GM19467 (cell line): ENCODE measurements at regions not wholly inside any gene's neighbourhood (a gene's known extent, or its start where the extent isn't known, plus 50 kb on each side); places are given as distances from the start of the nearest gene placed in this dataset.

Experiments used
- ATAC-seq: cut with Tn5 transposase; IDR thresholded peaks from one replicate; pipeline ENCODE4 v1.9.1; 2021; ENCODE audit warnings: mild to moderate bottlenecking, moderate library complexity; ENCODE audit not compliant: unreplicated experiment

DNA sequence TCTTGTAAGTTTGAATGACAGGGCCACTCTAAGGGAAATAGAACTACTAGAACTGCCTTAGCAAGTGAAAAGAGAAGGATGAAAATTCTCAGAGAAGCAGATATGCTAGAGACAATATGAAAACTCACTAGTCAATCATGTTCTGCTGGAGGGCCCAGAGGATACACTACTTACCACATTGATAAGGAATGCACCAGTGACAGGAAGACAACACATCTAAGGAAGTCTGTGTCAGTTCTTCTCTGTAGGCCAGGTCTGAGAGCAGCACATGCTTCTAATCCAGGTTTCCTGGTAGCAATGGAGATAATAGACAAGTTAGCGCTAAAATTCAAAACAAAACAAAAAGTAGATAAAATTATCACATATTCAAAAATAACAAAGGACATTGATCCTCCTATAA is 235.2 kb upstream of the AKR1E2 start:
- ATAC-seq: no peak

DNA sequence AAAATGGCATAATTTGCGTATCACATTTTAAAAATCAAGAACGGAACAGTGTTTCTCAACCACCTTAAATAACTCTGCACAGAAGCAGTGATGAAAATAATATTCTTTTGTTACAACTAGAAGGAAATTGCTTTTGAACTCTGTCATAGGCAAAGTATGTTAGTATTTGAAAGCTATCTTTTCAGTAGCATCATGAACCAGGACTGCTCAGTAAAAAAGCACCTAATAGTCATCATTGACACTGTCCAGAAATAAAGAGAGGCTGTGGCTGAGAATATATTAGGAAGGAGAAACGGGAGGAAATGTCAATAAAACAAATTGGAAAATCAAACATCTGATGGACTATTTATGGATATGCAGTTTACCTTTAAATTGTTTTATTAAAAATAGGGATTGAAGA is 237.2 kb upstream of the AKR1E2 start:
- no peak for ATAC-seq

DNA sequence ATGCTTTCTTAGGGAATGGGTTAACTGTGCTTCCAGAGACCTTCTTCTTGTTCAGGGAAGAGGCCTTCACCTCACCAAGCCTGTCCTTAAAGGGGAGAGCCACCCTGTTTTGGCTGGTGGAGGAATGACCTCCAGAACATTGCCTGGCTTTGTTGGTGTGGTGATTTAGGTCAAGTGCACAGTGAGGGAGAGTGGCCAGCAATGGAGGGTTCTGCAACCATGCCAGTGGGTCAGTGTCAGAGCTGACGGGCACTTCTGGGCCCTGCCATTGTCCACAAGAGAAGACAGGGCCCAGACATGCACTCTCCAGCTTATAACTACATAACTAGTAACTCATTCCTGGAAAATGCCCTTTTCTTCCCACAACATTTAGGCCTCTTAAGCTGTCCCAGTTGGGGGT is 238.5 kb upstream of the AKR1E2 start:
- no peak for ATAC-seq

DNA sequence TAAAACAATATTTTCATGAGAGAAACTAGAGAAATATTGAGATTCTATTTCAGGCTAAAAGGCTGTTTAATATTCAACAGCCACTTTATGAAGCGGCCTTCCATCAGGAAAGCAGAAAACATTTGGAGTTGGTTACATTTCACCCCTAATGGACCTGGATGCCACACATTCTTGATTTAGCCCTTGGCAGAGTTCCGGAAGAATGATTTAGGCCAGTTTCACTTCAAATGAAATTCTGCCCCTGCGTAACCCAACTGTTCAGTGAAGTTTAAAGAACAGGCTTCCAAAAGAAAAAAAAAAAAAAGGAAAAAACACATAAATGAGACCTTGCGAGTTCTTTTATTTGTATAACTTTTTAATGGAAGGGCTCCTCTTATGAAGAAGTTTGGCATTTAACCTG is 239.2 kb upstream of the AKR1E2 start:
- no peak for ATAC-seq

DNA sequence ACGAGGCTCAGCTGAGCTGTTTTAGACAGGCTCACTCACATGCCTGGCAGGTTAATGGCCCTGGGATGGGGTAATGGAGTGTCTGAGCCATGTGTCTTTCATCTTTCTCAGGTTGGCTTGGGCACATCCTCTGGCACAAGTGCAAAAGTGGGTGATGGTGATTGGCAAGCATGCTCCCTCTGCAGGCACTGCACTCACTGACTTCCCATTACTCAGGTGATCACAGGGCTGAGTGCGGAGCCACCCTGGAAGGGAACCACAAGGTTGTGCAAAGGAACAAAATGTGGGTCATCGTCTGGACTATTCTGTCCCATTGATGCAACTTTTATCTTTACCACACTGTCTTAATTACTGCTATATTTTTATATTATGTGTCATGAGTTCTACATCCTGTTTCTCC is 244.1 kb upstream of the AKR1E2 start:
- ATAC-seq: no peak

DNA sequence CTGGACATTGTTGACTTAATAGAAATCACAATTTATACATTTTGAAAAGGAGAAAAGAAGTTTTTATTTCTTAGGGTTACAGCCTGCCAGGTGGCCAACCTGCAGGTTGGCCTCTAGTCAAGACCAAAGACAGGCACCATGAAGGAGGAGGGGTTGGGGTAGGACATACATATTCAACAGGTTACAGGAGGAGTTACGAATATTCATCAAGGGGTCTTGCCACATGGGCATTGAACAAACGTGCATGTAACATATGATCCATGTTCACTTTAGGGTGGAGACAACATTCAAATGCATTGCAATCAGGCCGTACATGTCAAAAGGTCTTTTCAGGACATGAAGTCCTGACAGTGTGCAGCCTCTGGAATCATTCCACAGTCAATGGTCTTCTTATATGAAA is 246.2 kb upstream of the AKR1E2 start:
- ATAC-seq: no peak

DNA sequence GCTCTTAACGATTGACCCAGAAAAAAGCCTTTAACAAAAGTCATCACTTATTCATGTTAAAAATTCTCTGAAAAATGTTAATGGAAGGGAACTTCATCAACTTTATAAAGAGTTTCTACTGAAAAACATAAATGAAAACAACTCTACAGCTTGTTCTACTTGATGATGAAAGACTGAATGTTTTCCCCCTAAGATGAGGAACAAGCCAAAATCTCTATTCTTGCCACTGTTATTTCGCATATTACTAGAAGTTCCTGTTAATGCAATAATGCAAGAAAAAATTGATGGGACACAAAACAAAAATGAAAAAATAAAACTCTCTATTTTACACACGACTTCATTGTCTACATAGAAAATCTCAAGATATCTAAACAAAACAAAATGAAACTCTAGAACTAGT is 249.8 kb upstream of the AKR1E2 start:
- no peak for ATAC-seq

DNA sequence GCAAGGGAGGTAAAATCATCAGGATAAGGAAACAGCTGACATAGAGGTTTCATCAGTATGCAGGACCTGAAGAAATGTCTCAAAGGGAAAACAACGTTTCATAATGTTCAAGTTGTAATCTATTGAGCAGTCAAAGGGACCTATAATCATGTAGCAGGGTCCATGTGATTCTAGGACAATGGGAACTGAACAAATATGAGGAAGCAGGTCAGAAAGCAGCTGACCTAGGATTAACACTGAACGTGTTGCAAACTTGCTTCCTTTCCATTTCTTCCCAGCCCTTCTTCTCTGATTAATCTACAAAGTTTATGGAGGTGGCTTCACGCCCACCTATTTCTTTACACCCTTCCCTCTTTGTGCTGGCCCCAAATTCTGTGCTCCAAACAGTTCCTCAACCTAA is 256.9 kb upstream of the AKR1E2 start:
- ATAC-seq: no peak

DNA sequence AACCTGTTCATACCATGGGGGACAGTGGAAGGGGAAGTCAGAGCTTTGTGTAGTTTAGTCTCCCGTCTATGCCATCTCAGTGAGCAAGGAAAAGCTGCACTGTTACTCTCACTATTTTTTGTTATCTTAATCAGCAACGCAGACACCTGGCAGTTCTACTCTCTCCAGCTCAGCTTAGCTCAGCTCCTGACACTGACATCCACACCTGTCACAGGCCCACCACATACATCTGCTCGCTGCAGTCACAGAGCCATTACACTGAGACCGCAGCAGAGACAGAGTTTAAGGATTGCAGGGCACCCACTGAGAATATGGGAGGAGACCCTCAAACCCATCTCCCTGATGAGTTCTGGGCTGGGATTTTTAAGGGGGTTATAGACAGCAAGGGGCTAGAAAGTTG is 257.3 kb upstream of the AKR1E2 start:
- ATAC-seq: no peak

DNA sequence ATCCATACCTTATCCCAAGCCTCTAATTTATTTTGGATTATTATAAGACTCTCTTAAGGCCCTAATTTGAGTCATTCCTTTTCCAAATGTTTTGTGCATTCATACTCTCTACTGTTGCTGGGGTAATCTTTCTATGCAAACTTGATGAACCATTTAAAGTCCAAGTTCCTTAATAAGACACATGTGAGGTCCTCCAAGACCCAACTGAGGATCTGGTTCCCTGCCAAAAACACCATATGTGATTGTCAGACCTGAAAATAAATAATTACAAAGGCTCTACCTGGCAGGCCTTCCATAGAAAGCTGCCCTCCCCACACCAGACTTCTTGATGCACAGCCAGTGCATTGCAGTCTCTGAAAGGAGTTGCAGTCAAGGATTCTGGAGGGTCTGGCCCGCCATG is 257.9 kb upstream of the AKR1E2 start:
- no peak for ATAC-seq

DNA sequence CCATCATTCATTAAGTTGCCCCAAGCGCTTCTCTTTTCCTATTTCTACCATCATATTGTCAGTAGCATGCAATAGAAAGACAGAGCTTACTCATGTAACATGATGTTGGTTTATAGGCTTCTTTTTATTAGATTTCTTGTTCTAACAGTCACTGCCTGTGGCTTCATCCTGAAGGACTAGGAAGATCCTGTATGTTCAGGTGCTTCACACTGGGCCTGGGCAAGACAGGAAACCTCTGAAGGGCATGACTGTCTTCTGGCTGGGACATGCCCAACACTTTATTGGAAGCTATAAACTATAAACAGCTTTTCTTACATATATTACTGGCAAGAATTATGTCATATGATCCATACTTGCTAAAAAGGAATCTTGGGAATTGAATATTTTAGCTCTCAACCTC is 258.4 kb upstream of the AKR1E2 start:
- no peak for ATAC-seq

DNA sequence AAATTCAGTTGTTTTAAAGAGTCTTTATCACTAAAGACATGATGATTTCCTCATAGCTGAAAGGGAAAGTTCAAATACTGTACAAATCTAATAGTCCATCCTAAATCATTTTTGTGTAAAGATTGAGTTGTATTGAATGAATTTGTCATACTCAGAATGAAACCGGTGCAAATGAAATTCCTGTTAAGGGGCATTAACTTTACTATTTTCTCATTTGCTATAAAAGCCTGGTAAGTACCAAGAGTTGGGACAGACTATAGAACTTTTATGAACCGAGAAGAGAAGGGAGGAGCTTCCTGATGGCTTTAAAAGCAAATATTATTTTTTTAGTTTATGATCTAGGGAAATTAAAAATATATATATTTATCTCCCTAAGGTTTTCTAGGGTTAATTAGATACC is 260.0 kb upstream of the AKR1E2 start:
- no peak for ATAC-seq

DNA sequence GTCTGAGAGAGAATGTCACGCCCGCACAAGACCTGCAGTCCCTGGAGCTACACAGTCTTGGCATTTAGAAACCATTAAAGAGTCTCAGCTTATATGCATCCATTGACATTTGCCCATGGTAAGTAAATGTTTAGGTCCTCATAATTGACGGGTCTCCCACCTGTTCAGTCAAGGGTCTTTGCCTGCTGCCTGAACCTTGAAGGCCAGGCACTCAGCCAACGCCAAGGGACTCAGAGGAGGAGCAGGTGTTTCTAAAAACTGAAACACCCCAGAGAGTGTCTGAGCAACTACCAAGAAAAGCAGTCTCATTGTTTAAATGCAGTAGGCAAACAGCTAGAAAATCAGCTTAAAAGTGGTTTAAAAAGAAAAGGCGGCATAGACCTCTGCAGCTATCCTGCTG is 264.7 kb upstream of the AKR1E2 start:
- no peak for ATAC-seq

DNA sequence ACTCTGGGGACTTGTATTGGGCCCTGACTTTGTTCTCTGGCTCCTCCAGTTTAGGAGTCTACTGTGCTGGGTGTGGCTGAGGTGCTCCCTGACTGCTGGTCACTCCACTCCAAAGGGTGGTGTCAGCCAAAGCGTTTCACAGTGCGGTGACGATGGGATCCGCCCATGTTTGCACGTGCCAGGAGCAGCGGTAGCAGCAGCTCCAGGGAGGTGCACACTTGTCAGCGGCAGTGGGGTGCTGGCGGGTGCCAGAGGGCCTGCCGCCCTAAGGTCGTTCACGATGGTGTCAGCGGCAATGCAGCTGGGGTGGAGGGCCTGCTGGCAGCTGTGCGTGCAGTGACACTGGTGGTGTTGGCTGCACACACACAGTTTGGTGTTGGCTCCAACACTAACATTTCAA is 268.5 kb upstream of the AKR1E2 start:
- no peak for ATAC-seq

DNA sequence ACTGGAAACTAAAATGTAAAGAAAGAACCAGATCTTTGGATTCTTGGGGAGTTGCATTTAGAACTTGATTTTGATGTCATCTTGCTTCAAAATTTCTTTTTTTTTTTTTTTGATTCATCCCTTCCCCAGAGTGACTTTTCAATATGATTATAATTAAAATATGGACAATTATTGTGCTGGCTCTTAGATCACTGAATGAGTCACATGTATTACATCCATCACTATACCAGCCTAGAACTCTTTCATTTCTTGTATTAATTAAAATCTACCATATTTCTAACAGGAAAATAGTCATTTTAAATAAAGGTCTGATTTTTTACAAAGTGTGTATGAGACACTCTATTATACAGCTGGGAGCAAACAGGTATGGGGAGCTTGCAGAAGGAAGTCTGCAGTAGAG is 269.5 kb upstream of the AKR1E2 start:
- no peak for ATAC-seq

DNA sequence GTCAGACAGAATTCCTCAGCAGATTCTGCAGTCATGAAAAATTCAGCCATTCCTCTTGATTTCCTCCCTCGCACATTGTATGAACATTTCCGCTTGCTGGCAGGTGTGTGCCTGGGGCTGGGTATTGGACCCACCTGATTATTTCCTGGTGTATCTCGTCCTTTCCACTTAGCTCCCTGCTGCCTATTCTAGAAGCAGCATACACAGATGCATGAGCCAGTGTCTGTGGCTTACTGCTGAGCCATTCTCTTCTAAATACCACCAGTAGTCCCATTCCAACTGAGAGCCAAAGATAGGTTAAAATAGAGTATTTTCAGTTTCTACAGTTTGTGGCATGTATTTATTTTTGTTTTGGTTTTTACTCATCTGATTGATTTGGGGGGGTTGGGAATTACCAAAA is 270.1 kb upstream of the AKR1E2 start:
- ATAC-seq: no peak

DNA sequence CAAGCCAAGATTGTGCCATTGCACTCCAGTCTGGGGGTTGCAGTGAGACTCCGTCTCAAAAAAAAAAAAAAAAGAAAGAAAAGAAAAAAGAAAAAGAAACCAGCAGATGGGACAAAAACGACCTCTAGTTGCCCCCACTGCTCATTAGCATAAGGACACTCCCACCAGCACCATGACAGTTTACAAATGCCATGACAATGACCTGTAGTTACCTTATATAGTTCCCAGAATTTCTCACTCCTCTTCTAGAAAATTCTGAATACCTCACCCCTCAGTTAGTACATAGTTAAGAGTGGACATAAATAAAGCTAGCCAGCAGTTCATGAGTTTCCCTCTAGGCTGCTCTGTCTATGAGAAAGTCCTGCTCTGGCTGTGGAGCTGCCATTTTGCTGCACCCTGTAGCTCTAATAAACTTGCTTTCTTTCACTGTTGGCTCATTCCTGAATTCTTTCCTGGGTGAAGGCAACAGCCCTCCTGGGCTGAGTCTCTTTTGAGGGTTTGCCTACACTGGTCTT is 276.8 kb upstream of the AKR1E2 start:
- ATAC-seq: no peak

DNA sequence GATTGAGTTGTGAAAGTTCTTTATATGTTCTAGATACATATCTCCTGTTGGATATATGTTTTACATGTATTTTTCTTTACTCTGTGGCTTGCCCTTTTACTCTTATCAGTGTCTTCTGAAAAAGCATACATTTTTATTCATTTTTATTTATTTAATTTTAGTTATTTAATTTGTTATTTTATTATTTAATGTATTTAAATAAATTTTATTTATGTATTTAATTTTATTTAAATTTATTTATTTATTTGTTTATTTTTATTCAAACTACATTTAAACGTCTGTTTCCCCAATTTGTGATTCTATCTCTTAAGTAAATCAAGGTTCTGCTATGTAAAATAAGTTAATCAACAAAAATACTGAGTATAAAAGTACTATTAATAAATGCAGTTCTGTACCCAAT is 279.1 kb upstream of the AKR1E2 start:
- ATAC-seq: no peak

DNA sequence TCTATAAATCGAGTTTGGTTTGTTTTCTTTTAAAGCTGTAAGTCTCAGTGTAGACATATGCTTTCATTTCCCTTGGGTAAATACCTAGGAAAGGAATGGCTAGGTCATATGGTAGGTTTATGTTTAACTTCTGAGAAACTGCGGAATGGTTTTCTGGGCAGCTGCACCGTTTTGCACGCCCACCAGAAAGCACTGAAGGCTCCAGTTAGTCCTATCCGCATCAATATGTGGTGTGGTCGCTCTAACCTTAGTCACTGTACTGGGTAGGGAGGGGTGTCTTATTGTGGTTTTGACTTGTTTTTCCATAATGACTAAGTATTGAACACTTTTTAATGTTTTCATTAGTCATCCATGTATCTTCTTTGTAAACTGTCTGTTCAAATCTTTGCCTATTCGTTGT is 279.5 kb upstream of the AKR1E2 start:
- no peak for ATAC-seq

DNA sequence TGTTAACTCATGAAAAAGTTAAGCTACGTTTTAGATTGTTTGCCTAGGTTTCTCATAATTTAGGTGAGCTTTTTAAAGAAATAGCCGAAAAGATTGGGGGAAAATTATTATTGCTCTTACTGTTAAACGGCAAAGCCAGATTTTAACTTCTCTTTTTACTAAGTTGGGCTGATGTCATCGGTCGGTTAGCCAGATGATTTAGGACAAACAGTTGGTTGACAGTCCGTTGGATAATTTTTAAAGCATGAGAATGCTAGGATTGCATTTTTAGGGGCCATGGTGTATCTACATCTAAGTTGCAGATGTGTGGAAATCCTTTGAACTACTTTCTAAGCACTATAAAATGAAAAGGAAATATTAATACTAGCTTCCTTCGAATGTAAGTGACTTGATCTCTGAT is 280.9 kb upstream of the AKR1E2 start:
- no peak for ATAC-seq

DNA sequence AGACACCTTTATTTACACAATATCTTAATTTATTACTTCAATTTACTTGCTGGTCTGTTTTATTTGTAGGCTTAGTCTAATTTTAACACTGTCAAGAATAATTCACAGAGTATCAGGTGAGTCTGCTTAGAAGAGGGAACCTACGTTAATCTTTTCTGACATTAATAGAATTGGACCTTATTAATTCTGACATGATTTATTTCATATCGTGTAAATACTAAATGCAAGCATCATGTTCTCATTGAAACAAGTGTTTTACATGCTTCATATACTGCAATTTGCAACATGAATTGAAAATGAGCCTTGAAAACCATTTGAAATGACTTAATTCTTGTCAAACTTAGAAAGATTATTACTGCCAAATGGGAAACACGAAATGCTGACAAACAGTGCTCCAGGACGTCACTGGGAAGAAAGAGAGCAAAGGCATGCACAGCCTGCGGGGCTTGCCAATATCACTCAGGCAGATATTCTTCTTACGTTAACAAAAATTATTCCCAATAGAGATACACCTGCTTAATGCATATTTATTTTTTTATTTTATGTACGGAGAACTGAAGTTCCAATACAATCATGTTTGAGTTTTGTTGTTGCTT is 282.0 kb upstream of the AKR1E2 start:
- ATAC-seq: no peak

DNA sequence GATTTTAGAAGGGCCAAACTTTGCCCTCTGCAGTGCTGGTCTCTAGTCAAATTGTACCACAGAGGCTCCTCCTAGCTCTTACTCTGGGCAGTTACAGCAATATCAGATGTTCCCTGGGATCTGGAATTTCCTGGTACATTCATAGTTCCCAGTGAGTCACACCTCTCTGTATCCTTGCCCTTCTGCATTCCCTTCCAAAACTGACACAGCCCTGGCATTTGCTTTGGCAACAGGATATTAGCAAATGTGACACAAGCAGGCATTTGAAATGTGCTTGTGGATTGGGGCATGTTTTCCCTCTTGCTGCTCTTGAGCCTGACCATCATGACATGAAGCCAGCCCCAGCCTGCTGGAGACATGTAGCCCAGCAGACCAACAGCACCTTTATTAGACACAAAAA is 284.7 kb upstream of the AKR1E2 start:
- ATAC-seq: no peak

DNA sequence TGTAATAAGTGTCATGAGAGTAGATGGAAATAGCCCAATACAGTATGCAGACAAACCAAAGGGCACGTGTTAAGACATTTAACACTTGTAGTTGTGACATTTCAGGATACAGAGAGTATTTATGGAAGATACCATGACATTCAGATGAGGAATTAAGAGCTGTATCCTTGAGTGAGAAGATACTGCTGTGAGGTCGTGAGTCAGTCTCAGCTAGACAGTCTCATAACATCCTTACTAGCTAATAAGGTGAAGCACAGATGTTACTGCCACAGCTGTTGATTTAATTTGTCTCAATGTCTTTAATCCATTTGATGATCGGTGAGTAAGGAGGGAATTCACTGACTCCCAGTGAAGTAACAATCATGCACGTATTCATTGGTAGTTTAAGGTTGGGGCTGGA is 288.0 kb upstream of the AKR1E2 start:
- ATAC-seq: no peak

DNA sequence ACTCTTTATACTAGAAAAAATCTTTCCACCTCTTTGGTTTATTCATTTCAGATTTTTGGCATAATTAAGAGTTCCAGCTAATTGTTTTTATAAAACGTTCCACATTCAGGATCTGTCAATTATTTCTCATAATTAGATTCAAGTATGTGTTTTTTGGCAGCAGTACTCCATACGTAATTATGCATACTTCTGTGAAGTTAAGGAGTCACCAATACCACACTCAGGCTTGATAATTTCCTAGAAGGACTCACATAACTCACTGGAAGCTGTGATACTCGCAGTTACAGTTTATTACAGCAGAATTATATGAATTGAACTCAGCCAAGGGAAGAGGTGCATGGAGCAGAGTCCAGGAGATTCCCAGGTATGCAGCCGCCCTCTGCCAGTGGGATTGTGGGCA is 290.5 kb upstream of the AKR1E2 start:
- ATAC-seq: no peak
